GM12874 (cell line): ENCODE measurements at regions not wholly inside any gene's neighbourhood (a gene's known extent, or its start where the extent isn't known, plus 50 kb on each side); places are given as distances from the start of the nearest gene placed in this dataset.

Experiments used
- TF ChIP-seq, protein P1 (sequence below): IDR thresholded peaks from 2 replicates; pipeline ENCODE4 v1.5.1; 2011; ENCODE audit warnings: low read depth, mild to moderate bottlenecking, control low read depth, low read length, moderate library complexity; ENCODE audit not compliant: insufficient read depth

GRCh38 chr3:73786998-73787397 lies 162.3 kb upstream of the PDZRN3 start:
- TF ChIP-seq, protein P1, sequence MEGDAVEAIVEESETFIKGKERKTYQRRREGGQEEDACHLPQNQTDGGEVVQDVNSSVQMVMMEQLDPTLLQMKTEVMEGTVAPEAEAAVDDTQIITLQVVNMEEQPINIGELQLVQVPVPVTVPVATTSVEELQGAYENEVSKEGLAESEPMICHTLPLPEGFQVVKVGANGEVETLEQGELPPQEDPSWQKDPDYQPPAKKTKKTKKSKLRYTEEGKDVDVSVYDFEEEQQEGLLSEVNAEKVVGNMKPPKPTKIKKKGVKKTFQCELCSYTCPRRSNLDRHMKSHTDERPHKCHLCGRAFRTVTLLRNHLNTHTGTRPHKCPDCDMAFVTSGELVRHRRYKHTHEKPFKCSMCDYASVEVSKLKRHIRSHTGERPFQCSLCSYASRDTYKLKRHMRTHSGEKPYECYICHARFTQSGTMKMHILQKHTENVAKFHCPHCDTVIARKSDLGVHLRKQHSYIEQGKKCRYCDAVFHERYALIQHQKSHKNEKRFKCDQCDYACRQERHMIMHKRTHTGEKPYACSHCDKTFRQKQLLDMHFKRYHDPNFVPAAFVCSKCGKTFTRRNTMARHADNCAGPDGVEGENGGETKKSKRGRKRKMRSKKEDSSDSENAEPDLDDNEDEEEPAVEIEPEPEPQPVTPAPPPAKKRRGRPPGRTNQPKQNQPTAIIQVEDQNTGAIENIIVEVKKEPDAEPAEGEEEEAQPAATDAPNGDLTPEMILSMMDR, result no peak

- TF ChIP-seq, protein P1, result no peak
Observed at GRCh38 chr3:73786321-73786807, 161.6 kb upstream of the PDZRN3 start.

GRCh38 chr3:73784686-73785392 lies 160.1 kb upstream of the PDZRN3 start:
- TF ChIP-seq, protein P1, result no peak

DNA sequence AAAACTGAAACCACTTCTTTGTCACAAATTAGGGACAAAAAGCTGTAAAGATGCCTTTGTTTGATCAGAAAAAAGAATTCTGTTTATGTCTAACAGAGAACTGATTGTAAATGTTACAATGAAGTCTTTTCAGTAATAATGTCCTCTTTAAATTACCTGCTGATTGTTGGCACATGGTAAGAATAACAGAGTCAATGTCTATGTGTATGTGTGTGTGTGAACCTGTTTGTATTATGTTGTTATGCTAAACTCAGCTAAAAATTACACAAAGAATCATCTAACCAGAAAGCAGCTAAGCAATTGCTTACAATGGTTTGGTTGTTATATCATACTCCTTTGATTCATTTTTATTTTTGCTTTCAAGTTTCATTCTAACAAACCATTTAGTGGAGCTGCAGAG lies 159.1 kb upstream of the PDZRN3 start:
- TF ChIP-seq, protein P1, result no peak

- TF ChIP-seq, protein P1, result no peak
Observed at GRCh38 chr3:73781541-73781940, 156.8 kb upstream of the PDZRN3 start.

GRCh38 chr3:73774645-73775044 lies 149.9 kb upstream of the PDZRN3 start:
- TF ChIP-seq, protein P1, result no peak

DNA sequence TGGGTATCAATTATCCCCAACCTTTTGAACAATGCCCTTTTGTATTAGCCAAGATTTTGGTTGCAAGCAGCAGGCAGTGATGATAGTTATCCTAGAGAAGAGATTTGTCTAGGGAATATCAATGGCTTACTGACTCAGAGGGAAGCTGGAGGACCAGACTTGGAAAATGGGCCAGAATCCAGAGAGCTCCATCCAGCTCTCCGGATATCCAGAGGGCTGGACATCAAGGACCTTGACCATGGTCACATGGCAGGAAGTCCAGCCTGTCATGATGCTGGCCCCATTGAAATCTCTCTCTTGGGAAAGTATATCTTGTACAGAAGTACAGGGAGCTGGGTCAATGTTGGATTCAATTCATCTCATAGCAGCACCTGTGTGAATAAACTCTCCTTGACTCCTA lies 148.5 kb upstream of the PDZRN3 start:
- TF ChIP-seq, protein P1, result no peak
